Kidney epithelial cell (primary cell): ENCODE measurements at regions not wholly inside any gene's neighbourhood (a gene's known extent, or its start where the extent isn't known, plus 50 kb on each side); places are given as distances from the start of the nearest gene placed in this dataset.
"Not testable (repeated sequence)": the region's sequence is repeated elsewhere in the genome, so short reads cannot be mapped to it uniquely, and the experiment has no call there.

ENCODE experiments used
- DNase-seq: peaks from one replicate; pipeline ENCODE4 v3.0.0-alpha.2; 2010; ENCODE audit warnings: low read depth
- H3K27me3 ChIP-seq: 2 replicates; pipeline ENCODE4 v1.6.0; 2011; ENCODE audit warnings: low read length; ENCODE audit not compliant: control insufficient read depth, insufficient read depth
- H3K36me3 ChIP-seq: 2 replicates; pipeline ENCODE4 v1.5.1; 2011; ENCODE audit warnings: low read length; ENCODE audit not compliant: control insufficient read depth, insufficient read depth
- H3K4me3 ChIP-seq: 2 replicates; pipeline ENCODE4 v1.5.1; 2011; ENCODE audit warnings: low read depth, mild to moderate bottlenecking, control low read depth, low read length
- TF ChIP-seq, protein P1 (sequence below): IDR thresholded peaks from 2 replicates; pipeline ENCODE4 v1.5.1; 2011; ENCODE audit warnings: mild to moderate bottlenecking, moderate library complexity, low read length, control low read depth, inconsistent platforms; ENCODE audit not compliant: insufficient read depth, poor library complexity, severe bottlenecking

DNA sequence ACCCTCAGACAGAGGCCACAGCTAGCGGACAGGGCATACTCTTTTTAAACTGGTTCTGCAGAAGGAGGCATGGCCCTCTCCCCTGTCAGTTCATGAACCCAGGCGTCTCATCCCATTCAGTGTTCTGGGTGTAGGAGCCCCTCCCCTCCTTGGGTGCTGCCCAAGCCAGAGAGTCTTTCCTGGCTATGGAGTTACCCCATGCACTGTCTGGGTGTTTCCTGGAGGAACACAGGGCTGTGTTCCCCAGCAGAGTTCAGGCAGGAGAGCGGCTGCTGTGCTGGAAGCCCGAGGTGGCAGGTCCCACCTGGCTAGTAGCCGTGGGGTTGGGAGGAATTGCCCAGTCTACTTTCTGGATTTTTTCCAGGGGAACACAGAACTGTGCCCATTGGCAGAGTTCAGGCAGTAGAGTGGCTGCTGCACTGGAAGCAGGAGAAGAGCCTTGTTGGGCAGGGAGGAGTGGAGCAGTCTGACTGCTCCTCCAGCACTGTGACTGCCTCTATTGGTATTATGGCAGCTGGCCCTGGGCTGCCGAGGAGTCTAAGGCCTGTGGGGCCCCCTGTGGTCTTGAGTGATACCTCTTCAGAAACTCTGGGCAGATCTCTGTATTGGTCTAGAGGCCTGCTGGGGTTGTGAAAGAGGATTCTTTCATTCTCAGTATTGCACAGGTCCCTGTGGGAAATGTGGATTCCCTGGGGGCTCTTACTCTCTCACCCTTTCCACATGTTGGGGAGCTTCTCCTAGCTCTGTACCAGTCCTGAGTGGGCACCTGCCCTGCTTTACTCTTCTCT lies 168.3 kb downstream of the PCDH20 start:
- DNase-seq, result no peak
- no peaks in the 10 kb centered on the region for H3K36me3 ChIP-seq
- H3K4me3 ChIP-seq, result no peak overlapping the region
- TF ChIP-seq, protein P1, sequence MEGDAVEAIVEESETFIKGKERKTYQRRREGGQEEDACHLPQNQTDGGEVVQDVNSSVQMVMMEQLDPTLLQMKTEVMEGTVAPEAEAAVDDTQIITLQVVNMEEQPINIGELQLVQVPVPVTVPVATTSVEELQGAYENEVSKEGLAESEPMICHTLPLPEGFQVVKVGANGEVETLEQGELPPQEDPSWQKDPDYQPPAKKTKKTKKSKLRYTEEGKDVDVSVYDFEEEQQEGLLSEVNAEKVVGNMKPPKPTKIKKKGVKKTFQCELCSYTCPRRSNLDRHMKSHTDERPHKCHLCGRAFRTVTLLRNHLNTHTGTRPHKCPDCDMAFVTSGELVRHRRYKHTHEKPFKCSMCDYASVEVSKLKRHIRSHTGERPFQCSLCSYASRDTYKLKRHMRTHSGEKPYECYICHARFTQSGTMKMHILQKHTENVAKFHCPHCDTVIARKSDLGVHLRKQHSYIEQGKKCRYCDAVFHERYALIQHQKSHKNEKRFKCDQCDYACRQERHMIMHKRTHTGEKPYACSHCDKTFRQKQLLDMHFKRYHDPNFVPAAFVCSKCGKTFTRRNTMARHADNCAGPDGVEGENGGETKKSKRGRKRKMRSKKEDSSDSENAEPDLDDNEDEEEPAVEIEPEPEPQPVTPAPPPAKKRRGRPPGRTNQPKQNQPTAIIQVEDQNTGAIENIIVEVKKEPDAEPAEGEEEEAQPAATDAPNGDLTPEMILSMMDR, result no peak
- H3K27me3 ChIP-seq, result no peaks in the 10 kb centered on the region

DNA sequence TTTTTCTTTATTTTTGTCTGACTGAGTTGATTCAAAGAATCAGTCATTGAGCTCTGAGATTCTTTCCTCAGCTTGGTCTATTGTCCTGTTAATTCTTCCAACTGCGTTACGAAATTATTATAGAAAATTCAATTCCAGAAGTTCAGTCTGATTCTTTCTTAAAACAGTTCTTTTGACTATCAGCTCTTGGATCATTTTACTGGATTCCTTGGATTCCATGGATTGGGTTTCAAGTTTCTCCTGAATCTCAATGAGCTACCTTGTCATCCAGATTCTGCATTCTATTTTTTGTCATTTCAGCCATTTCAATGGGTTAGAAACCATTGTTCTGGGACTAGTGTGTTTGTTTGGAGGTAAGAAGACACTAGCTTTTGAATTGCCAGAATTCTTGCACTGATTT lies 169.3 kb downstream of the PCDH20 start:
- Histone ChIP-seq H3K27me3 (no peaks in the 10 kb centered on the region), H3K36me3 (no peaks in the 10 kb centered on the region), H3K4me3 (no peak overlapping the region)
- TF ChIP-seq, protein P1, result no peak
- no peak for DNase-seq

DNA sequence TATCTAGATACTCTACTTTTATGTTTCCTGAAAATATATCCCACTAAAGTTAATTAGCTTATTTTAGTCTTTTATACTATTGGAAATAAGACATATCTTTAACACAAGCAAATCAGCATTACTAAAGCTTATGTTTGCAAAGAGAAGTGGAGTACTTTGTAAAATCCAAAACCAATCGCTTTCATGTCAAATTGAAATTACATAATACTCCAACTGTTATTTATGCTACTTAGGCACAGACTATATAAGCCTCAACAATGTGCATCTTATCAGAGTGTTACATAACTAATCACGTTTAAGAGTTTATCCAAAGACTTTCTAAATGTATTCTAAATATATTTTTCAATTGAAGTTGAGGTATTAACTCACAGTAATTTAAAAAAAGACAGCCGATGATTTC lies 200.0 kb downstream of the PCDH20 start:
- Histone ChIP-seq H3K36me3 (no peaks in the 10 kb centered on the region), H3K27me3 (no peaks in the 10 kb centered on the region), H3K4me3 (no peak overlapping the region)
- TF ChIP-seq, protein P1, result no peak
- DNase-seq, result no peak

DNA sequence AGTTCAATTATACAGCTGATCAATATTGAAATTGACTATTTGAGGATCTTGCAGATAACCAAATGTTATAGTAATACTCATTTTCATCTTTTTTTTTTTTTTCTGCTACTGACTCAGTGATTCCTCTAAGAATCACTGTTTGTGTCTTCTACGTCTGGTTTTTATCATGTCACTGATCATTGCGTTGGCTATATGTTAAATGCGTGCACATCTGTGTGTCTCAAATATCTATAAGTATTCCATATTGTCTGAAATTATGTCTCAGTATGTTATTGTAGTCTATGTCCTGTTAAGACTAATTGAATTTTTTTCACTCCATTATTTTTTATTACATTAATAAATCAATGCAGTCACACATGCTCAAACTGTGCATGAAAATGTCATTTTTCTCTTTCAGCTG lies 200.5 kb downstream of the PCDH20 start:
- Histone ChIP-seq H3K27me3 (no peaks in the 10 kb centered on the region), H3K4me3 (no peak overlapping the region), H3K36me3 (no peaks in the 10 kb centered on the region)
- TF ChIP-seq, protein P1, result no peak
- no peak for DNase-seq

DNA sequence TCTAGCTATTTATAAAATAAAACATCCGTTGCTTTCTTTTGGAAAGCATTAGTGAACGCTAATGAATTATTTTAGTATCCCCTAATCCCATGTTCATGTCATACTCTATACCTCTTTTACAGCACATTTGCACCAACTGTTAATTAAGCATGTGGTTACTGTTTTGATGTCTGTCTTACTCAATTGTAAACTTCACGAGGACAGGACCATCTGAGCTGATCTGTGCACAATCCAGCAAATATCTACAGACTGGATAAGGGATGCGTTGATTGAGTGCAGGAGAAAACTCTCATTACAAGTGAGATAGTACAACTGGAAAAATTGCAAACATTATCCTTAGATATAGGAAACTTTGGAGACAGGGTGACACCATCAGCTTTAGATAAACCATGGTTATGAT lies 201.1 kb downstream of the PCDH20 start:
- TF ChIP-seq, protein P1, result no peak
- H3K4me3 ChIP-seq, result no peak overlapping the region

DNA sequence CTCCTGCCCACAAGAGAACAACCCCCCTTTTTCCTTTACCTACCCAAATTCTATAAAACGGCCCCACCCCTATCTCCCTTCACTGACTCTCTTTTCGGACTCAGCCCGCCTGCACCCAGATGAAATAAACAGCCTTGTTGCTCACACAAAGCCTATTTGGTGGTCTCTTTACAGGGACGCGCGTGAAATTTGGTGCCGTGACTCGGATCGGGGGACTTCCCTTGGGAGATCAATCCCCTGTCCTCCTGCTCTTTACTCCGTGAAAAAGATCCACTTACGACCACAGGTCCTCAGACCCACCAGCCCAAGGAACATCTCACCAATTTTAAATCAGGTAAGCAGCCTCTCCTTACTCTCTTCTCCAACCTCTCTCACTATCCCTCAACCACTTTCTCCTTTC lies 209.8 kb downstream of the PCDH20 start:
- H3K36me3 ChIP-seq, DNase-seq, H3K4me3 ChIP-seq, H3K27me3 ChIP-seq: not testable (repeated sequence)

More for the DNA sequence above, 201.1 kb downstream of the PCDH20 start:
- DNase-seq, result no peak
- no peaks in the 10 kb centered on the region for H3K36me3 ChIP-seq
- no peaks in the 10 kb centered on the region for H3K27me3 ChIP-seq
